ENCODE measurements at regions not wholly inside any gene's neighbourhood (a gene's known extent, or its start where the extent isn't known, plus 50 kb on each side); places are given as distances from the start of the nearest gene placed in this dataset.

- TF ChIP-seq PRDM15 (CRISPR knock-in tag; IDR thresholded peaks at IDR 0.05): no peak
- no peak for TF ChIP-seq HMGXB4 (CRISPR knock-in tag; IDR thresholded peaks at IDR 0.05)
- TF ChIP-seq ZMAT4 (CRISPR knock-in tag; IDR thresholded peaks at IDR 0.05): no peak
These were observed 365.0 kb downstream of the GPM6A start (continued) for GRCh38 chr4:175447016-175447415.

- DNase-seq (ENCODE audit: low spot score) (no peak), ATAC-seq (no peak)
- peaks cover 20% of the 10 kb centered on the region for H3K9me3 Mint-ChIP-seq
- ChIA-PET POLR2A (no interaction called here), CTCF (no interaction called here)
- H3K27me3 Mint-ChIP-seq (ENCODE audit: low read depth): peaks cover 4% of the 10 kb centered on the region; the same call in 1 of the 2 replicates
- no peaks in the 10 kb centered on the region; the same call in 1 of the 2 replicates for H3K36me3 Mint-ChIP-seq
- no peak overlapping the region for H3K4me3 Mint-ChIP-seq
- H3K27ac Mint-ChIP-seq: no peak overlapping the region
- no peak for TF ChIP-seq IRF2 (CRISPR knock-in tag; IDR thresholded peaks at IDR 0.05; ENCODE audit: borderline replicate concordance, low read depth)
- TF ChIP-seq ZNF416 (CRISPR knock-in tag; IDR thresholded peaks at IDR 0.05): no peak
- no peak for TF ChIP-seq CREM (CRISPR knock-in tag; IDR thresholded peaks at IDR 0.05)
- TF ChIP-seq FOXK1 (CRISPR knock-in tag; IDR thresholded peaks at IDR 0.05): no peak
- TF ChIP-seq JUN (CRISPR knock-in tag; IDR thresholded peaks at IDR 0.05): no peak
- no peak for TF ChIP-seq NR3C1 (CRISPR knock-in tag; conservative IDR thresholded peaks at IDR 0.05; ENCODE audit: low read depth)
- TF ChIP-seq NR2C2 (CRISPR knock-in tag; IDR thresholded peaks at IDR 0.05): no peak
- TF ChIP-seq NFE2L1 (CRISPR knock-in tag; IDR thresholded peaks at IDR 0.05): no peak
- TF ChIP-seq MYBL2 (CRISPR knock-in tag; IDR thresholded peaks at IDR 0.05): no peak
- TF ChIP-seq AR (CRISPR knock-in tag; IDR thresholded peaks at IDR 0.05): no peak
- no peak for TF ChIP-seq ZSCAN18 (CRISPR knock-in tag; IDR thresholded peaks at IDR 0.05)
- no peak for TF ChIP-seq E2F5 (CRISPR knock-in tag; IDR thresholded peaks at IDR 0.05)
- H3K4me1 Mint-ChIP-seq: peaks cover 9% of the 10 kb centered on the region
These were observed 361.6 kb downstream of the GPM6A start for GRCh38 chr4:175450446-175450845.

Measured in WTC11 (cell line).